ENCODE measurements at regions not wholly inside any gene's neighbourhood (a gene's known extent, or its start where the extent isn't known, plus 50 kb on each side); places are given as distances from the start of the nearest gene placed in this dataset.

DNA sequence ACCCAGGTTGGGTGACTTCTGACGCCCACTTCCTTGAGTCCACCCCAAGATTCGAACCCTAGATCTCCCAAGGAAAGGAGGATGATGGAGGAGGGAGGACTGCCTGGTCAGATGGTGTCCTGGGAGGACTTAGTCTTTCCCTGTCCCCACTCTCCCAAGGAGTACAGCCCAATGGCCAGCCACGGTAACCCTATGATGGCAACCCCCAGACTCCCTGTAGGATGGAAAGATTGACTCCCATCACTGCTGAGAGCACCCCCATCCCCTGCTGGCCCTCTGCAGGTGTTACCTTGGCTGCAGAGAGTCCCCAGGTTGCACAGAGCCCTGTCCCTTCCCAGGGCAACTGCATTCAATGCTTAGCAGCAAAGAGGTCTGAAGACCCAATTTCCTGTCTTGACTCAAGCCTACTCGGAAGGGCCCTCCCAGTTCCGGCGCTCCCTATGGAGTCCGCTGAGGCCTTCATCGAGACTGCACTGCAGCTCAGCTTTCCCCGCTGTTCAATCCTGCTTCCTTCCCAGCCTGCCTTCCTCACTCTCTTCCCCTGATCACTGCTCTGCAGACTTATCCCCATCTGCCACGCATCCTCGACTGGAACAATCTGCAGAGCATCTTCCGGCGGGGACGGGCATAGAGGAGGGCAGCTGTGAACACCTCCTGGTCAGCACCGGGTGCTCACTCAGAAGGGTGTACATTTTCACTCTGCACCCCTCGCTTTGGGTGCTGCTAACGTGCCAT, 50.8 kb upstream of the OCM2 start:
- no peak for DNase-seq

DNA sequence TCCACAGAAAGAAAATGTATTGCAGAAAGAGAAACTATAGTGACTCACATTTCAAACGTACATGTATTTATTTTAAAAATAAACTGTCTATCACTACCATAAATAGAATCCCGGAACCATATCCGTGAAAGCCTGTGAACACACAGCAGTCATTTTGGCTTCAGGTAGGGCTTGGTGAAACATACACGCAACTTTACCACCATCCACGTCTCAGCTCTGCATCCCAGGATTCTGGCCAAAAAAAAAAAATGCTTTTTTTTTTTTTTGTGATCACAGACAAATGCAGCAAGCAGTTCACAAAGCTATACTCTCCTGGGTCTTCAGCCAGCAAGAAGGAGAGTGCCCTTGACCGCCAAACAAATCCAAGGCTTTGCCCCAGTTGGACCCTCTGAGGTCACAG, 56.8 kb upstream of the OCM2 start:
- no peak for DNase-seq

GRCh38 chr7:98049034-98049433, 57.6 kb upstream of the LMTK2 start:
- no peak for DNase-seq

DNA sequence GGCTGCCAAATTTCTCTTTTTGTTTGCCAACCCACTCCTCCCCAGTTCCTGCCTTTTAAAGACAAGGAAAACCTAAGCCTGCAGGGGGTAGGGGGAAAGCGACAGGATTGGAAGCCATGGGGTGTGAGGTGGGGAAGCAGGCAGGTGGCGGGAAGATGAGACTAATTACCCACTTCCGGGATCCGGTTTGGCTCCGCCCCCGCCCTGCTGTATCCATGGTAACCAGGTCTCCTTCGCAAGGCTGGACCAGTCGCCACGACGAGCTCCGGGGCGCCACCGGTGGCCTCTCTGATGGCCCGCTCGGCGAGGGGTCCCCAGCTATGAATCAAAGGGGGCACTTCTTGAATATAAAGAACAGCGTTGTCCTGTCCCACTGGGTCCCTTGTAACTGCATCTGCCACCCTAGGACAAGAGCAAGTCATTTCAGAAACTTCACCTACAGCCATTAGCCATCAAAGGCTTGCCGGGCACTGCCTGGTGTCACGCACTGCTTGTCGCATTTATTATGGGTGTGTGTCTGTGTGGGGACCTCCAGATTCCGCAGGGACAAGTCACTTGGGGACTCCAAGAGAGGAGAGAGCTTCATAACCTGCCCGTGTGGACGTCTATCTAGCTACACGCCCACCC, 55.4 kb upstream of the LMTK2 start:
- DNase-seq = peak; percentile 78 to 85

GRCh38 chr7:98054585-98054984, 52.1 kb upstream of the LMTK2 start:
- no peak for DNase-seq

- no peak for DNase-seq
These were observed 50.1 kb upstream of the LMTK2 start for GRCh38 chr7:98056580-98056979.

Data from NCI-H1930 (cell line).